ENCODE measurements at regions not wholly inside any gene's neighbourhood (a gene's known extent, or its start where the extent isn't known, plus 50 kb on each side); places are given as distances from the start of the nearest gene placed in this dataset.

- no peak for TF ChIP-seq CTCF (IDR thresholded peaks at IDR 0.05; ENCODE audit: control extremely low read depth in 1 of 3, insufficient read depth in 1 of 3, low read depth in 1 of 3, low read length in 3 of 3)
- TF ChIP-seq RFX5 (IDR thresholded peaks at IDR 0.05; ENCODE audit: borderline replicate concordance, low read depth, low read length): no peak
- no peak for TF ChIP-seq CHD2 (IDR thresholded peaks at IDR 0.05; ENCODE audit: low read length)
- no peak for TF ChIP-seq POLR2A (IDR thresholded peaks at IDR 0.05; ENCODE audit: control extremely low read depth in 1 of 2, low read depth in 2 of 2, low read length in 2 of 2)
Measured at GRCh38 chr3:20417388-20418108, 231.5 kb upstream of the SGO1 start.
